Panc1 (cell line): ENCODE measurements at regions not wholly inside any gene's neighbourhood (a gene's known extent, or its start where the extent isn't known, plus 50 kb on each side); places are given as distances from the start of the nearest gene placed in this dataset.

Experiments
- ATAC-seq: fragments of 200-7000 bp; cut with Tn5 transposase; 2 replicates; pipeline ENCODE4 v1.9.1; 2020; ENCODE audit warnings: mild to moderate bottlenecking, moderate library complexity
- BruUV-seq: library from RNA; stranded (reverse); fragments of 400-500 nt; replicated peaks from 2 replicates; lab custom pipeline; 2021; lab: Mats Ljungman, UMichigan
- CTCF ChIA-PET: fragments of 300-600 bp; sonication (Branson Sonifier 250); formaldehyde crosslinking; loops from one replicate; lab custom pipeline; 2022; ENCODE audit warnings: antibody characterized with exemption; lab: Charles Lee
- POLR2A ChIA-PET: fragments of 300-600 bp; sonication (Branson Sonifier 250); formaldehyde crosslinking; loops from one replicate; lab custom pipeline; 2022; ENCODE audit warnings: antibody characterized with exemption; lab: Charles Lee
- DNase-seq: peaks from one replicate; pipeline ENCODE4 v3.0.0-alpha.2; 2010; ENCODE audit warnings: low read depth, low spot score
- H3K27ac ChIP-seq: 2 replicates; pipeline ENCODE4 v1.5.1; 2011; ENCODE audit warnings: mild to moderate bottlenecking, low read length, inconsistent platforms
- H3K27me3 ChIP-seq: fragments of 200-500 bp; sonication (Bioruptor generic); 2 replicates; pipeline ENCODE4 v1.6.0; 2014; ENCODE audit warnings: low read length, inconsistent platforms; ENCODE audit not compliant: control insufficient read depth, insufficient read depth
- H3K36me3 ChIP-seq: fragments of 200-500 bp; sonication (Bioruptor generic); 2 replicates; pipeline ENCODE4 v1.5.1; 2014; ENCODE audit warnings: inconsistent platforms, mild to moderate bottlenecking, low read length, moderate library complexity; ENCODE audit not compliant: control insufficient read depth, insufficient read depth
- H3K4me1 ChIP-seq: 2 replicates; pipeline ENCODE4 v1.5.1; 2011; ENCODE audit warnings: inconsistent platforms, mild to moderate bottlenecking, low read length, moderate library complexity; ENCODE audit not compliant: control insufficient read depth, insufficient read depth
- H3K4me3 ChIP-seq, 2 experiments: 2 replicates each; pipeline ENCODE4 v1.5.1; 2011 to 2012; ENCODE audit warnings: low read depth in 2 of 2, low read length in 2 of 2, mild to moderate bottlenecking in 2 of 2, inconsistent platforms in 1 of 2, moderate library complexity in 1 of 2
- H3K9me3 ChIP-seq: fragments of 200-500 bp; sonication (Bioruptor generic); 2 replicates; pipeline ENCODE4 v1.5.1; 2014; ENCODE audit warnings: low read depth, mild to moderate bottlenecking, inconsistent platforms, low read length, moderate library complexity; ENCODE audit not compliant: control insufficient read depth, insufficient read depth
- CTCF ChIP-seq: fragments of 450-650 bp; IDR thresholded peaks from 2 replicates; pipeline ENCODE4 v1.5.1; 2017; ENCODE audit warnings: mild to moderate bottlenecking
- POLR2AphosphoS5 ChIP-seq: IDR thresholded peaks from 2 replicates; pipeline ENCODE4 v1.6.1; 2012; ENCODE audit warnings: mild to moderate bottlenecking, low read depth, low read length, moderate library complexity
- REST ChIP-seq, 2 experiments: IDR thresholded peaks; 2 replicates each; pipeline ENCODE4 v1.6.1; 2011 to 2012; ENCODE audit warnings: low read depth in 2 of 2, control low read depth in 1 of 2, low read length in 1 of 2, mild to moderate bottlenecking in 1 of 2, moderate library complexity in 1 of 2; ENCODE audit not compliant: insufficient read depth in 1 of 2
- SIN3A ChIP-seq: IDR thresholded peaks from 2 replicates; pipeline ENCODE4 v1.6.1; 2012; ENCODE audit warnings: low read depth, mild to moderate bottlenecking, low read length, moderate library complexity, borderline replicate concordance; ENCODE audit not compliant: insufficient read depth
- TCF7L2 ChIP-seq: IDR thresholded peaks from 2 replicates; pipeline ENCODE4 v1.6.1; 2011; ENCODE audit warnings: mild to moderate bottlenecking, low read depth, low read length, inconsistent platforms
- in situ Hi-C: cut with HindIII; loops from 2 replicates; pipeline ENCODE4 v1.10.0; 2016; ENCODE audit warnings: low sequenced_read_pairs, low pct_unique_long_range_greater_than_20kb
- intact Hi-C: fragments of 100-400 bp; cut with micrococcal nuclease; formaldehyde crosslinking; loops from one replicate; pipeline ENCODE4 v1.10.0; 2022; ENCODE audit not compliant: unreplicated experiment

- in situ Hi-C loops (no loop called here), intact Hi-C loops (no loop called here)
- no peak for TF ChIP-seq TCF7L2
- TF ChIP-seq CTCF: no peak
- TF ChIP-seq REST (IDR thresholded peaks at IDR 0.05; ENCODE audit: insufficient read depth in 1 of 2, low read depth in 2 of 2, low read length in 1 of 2): no peak
- no peak for TF ChIP-seq POLR2AphosphoS5
- no peak for TF ChIP-seq SIN3A
- no peak overlapping the region for H3K4me3 ChIP-seq
- H3K27me3 ChIP-seq: no peaks in the 10 kb centered on the region
- no peak overlapping the region for H3K27ac ChIP-seq
- ChIA-PET CTCF (no interaction called here), POLR2A (no interaction called here)
- ATAC-seq (no peak), DNase-seq (no peak)
- H3K4me1 ChIP-seq: no peaks in the 10 kb centered on the region
- no peaks in the 10 kb centered on the region for H3K9me3 ChIP-seq
- no TSS peak for BruUV-seq
- H3K36me3 ChIP-seq: no peaks in the 10 kb centered on the region
Observed at GRCh38 chr5:66507106-66507505, 89.1 kb upstream of the MAST4 start.

- H3K27me3 ChIP-seq: no peaks in the 10 kb centered on the region
- intact Hi-C loops (no loop called here), in situ Hi-C loops (no loop called here)
- ATAC-seq (no peak), DNase-seq (no peak)
- TF ChIP-seq TCF7L2 (no peak), REST (IDR thresholded peaks at IDR 0.05; ENCODE audit: insufficient read depth in 1 of 2, low read depth in 2 of 2, low read length in 1 of 2) (no peak), POLR2AphosphoS5 (no peak)
- no peaks in the 10 kb centered on the region for H3K4me1 ChIP-seq
- no peak overlapping the region for H3K4me3 ChIP-seq
- POLR2A ChIA-PET: no interaction called here
- CTCF ChIA-PET: no interaction called here
- H3K36me3 ChIP-seq: no peaks in the 10 kb centered on the region
- H3K9me3 ChIP-seq: no peaks in the 10 kb centered on the region
- no peak overlapping the region for H3K27ac ChIP-seq
- no TSS peak for BruUV-seq
Observed at GRCh38 chr5:66511491-66511890, 84.7 kb upstream of the MAST4 start.
